ENCODE measurements at regions not wholly inside any gene's neighbourhood (a gene's known extent, or its start where the extent isn't known, plus 50 kb on each side); places are given as distances from the start of the nearest gene placed in this dataset.

GRCh38 chr5:168007286-168007685, 284.2 kb upstream of the WWC1 start:
- TF ChIP-seq CTCF (IDR thresholded peaks at IDR 0.05) (no peak), EZH2 (IDR thresholded peaks at IDR 0.05; ENCODE audit: borderline replicate concordance, insufficient read depth, low read depth, low read length, poor library complexity, severe bottlenecking) (no peak)
